Glomerular endothelial cell (primary cell): ENCODE measurements at regions not wholly inside any gene's neighbourhood (a gene's known extent, or its start where the extent isn't known, plus 50 kb on each side); places are given as distances from the start of the nearest gene placed in this dataset.

Experiments used
- DNase-seq: peaks from one replicate; pipeline ENCODE4 v3.0.0-alpha.2; 2011; ENCODE audit warnings: low read depth, low spot score; ENCODE audit errors: extremely low read depth

DNA sequence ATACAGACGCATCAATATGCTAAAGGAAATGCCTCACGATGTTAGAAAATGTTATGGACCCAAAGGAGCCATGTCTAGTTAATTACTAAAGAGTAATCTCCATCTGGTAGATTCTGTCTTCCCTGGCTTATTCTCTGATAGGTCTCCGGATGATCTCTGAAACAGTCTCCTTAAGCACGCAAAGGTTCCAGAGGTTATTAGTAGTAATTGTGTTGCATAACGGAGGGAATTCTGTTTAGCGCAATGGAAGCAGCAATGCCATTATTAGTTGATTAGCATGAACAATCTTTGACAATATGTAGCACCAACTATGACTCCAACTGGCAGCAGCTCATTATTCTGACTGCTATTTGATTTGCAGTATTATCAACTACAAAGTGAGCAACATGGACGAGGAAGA, 952.5 kb upstream of the SEMA6D start:
- DNase-seq: no peak

DNA sequence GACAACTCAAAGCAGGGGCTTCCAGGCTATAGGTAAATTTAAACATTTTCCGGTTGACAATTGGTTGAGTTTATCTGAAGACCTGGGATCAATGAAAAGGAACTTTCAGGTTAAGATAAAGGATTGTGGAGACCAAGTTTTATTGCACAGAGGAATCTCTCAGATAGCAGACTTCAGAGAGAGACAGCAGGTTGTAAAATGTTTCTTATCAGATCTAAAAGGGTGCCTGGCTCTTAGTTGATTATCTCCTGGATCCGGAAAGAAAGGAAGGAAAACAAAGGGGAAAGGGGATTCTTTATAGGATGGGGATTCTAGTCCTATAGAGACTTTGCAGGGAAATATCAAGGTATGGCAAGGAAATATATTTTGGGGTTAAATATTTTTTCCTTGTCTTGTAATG, 951.3 kb upstream of the SEMA6D start:
- no peak for DNase-seq

DNA sequence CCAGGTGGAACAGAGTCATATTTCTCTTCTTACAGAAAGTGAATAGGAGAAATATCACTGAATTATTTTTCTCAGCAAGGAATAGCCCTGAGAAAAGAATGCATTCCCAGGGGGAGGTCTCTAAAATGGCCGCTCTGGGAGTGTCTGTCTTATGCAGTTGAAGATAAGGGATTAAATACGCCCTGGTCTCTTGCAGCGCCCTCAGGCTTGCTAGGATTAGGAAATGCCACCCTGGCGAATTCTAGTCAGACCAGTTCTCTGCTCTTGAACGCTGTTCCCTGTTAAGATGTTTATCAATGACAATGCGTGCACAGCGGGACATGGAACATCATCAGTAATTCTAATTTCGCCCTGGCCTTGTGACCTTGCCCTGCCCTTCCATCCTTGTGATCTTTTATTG, 949.0 kb upstream of the SEMA6D start:
- DNase-seq: no peak

DNA sequence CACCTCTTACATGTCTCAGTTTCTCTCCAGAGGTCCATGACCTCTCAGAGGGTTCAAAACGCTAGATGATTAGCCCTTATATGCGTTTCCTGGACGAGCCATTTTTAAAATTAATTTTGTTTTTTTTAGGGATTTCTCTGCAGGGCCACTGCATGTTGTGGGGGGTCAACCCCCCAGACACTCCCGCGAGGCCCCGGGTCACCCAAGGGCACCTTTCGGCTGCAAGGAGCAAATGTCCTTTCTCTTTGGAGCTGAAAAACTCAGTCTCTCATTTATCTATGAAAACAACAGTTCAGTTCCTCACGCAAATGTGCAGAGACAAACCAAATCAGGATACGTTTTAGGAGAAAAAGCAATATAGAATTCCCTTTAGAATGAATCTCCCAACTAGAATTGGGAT, 944.3 kb upstream of the SEMA6D start:
- no peak for DNase-seq

DNA sequence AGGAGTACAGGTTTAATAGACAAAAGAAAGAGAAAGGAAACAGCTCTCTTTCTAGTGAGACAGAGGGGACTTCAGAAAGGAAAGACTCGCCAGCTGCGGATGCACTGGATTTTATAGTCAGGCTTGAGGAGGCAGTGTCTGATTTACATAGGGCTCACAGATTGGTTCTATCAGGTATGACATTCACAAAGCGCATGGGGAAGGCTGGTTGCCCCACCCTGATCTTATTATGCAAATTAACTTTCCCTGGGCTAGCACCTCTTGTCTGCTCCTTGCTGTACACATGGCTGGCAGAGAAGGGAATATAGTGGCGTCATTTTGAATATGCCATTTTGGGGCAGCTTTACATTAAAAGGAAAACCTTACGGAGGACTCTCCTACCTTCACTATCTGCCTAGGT, 938.4 kb upstream of the SEMA6D start:
- no peak for DNase-seq

DNA sequence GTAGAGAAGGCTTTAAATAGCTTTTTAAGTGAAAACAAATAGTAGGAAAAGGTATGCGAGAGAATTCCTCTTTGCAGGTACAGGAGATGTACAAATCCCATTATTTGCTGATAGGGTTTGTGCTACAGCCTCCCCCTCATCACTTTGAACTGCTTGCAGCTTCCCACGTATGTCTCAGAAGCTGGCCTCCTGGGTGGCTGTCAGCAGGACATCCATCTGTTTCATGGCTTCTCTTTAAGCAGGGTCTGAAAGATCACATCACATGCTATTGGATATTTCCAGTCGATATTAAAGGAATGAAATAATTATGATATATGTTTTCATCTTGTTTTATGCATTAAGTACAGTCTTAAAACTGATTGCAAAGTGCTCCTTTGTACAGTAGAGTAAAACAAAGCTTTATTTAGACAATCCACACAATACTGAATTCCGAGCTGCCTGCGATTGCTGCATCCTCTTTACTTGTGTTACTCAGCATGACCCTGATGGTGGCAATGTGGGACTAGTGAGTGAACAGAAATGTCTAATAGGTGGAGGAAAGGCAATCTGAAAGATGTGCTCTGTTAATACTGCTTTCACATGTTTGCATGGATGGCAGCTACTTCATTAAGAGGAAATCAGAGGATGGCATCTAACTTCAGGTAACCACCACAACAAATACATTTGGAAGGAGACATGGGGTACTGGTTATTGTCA, 930.6 kb upstream of the SEMA6D start:
- no peak for DNase-seq

DNA sequence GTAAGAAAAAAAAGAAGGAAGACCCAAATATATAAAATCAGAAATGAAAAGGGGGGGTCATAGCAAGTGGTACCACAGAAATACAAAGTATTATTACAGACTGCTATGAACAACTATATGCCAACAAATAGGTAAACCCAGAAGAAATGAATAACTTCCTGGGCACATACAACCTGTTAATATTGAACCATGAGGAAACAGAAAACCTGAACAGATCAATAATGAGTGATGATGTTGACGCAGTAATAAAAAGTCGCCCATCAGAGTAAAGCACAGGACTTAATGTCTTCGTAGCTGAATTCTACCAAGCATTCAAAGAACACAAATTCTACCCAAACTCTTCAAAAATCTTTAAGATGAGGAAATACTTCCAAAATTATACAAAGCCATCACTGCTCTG, 921.6 kb upstream of the SEMA6D start:
- no peak for DNase-seq

DNA sequence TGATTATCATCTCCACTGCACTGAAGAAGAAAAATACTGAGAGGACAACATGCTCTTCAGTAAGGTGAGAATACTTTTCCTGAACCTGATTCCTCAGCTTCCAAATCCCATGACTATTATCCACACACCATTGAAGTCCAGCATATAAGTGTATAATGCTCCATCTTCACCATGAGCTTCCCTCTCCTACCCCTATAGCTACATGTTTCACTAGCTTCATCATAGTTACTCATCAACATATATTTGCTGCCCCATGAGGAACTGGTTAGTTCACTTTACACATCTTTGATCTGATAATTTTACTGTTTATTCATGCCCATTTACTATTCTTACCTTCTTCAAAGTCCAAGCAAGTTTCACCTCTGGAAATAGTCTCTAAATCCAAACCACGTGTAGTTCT, 908.5 kb upstream of the SEMA6D start:
- no peak for DNase-seq

DNA sequence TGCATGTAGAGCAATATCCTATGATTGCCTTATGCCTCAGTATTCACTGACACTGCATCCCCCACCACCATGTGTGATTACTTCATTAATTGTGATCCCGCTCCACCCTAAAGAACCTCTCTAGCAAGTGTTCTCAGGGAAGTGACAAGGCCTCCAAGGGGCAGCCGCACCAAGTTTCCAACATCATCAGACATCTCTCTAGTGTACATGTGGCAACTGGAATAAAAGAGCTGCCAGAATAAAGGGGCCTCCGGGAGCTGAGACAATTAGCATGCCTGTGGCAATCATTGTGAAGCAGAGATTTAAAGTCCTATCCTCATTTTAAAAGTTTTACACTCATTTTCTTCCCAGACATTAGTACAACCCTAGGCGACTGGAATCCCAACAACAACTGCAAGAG, 902.1 kb upstream of the SEMA6D start:
- no peak for DNase-seq

DNA sequence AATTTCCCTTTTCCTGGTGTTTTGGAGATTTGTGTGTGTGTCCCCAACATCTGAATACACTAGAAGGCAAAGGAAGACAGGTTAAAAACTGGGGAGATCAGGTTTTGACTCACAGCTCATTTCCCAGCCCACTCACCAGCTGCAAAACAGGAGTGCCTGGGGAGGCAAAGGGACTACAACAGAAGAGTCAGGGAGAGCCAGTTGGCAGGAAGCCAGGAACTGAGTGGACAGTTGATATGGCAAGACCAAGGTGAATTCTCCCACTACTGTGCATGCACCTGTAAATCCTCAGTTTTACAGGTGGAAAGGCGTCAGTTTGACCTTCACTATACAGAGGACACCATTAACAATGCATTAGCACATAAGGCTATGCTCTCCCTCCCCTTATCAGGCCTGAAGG, 901.5 kb upstream of the SEMA6D start:
- no peak for DNase-seq

DNA sequence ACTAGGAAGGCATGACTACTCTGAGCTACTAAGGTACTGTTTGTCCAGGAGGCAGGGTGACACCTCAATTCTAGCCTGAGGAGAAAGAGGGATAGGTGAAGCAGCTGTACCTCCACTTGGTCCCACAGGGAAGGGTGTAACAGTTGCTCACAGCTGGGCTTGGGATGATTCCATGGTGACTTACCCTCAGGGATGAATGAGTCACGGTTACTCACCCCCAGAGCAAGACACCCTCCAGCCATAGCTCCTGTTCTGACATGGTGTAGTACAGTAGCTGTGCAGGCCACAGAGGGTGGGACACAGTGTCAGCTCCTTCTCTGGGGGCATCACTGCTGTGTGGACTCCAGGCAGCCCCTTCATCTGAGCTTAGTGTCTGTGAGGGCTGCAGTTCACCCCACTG, 868.6 kb upstream of the SEMA6D start:
- DNase-seq: no peak

DNA sequence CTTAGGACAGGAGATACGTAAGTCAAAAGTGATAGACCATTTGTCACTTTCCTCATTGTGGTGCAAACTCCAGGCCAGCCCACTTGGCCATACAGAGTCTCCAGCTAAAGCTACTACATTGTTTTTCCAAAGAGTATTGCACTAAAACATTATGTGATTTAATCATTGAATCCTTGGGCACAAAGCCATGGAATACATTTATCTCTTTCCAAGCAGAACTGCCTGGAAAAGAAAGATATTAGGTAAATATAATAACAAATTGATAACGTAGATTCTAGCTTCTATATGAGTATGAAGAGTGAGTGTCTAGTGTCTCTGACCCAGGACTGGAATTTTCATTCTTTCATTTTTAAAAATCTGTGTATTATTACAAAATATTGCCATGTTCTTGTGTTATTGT, 863.7 kb upstream of the SEMA6D start:
- DNase-seq: no peak

DNA sequence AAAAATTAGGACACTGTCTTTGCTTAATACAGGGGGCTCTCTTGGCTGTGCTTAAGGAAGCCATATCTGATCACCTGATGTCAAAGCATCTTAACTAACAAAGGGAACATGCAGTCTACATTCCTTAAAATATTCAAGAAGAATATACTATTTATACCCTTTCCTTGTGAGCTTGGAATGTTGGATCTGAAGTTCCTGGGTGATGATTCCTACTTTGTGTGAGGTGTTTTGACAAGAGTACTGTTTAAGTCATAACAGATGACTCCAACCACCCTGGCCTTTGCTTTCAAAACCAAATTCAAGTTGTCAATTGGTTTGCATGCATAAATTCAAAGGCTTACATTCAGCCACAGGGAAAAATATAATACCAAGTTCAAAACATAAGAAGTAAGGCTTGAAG, 862.7 kb upstream of the SEMA6D start:
- no peak for DNase-seq

DNA sequence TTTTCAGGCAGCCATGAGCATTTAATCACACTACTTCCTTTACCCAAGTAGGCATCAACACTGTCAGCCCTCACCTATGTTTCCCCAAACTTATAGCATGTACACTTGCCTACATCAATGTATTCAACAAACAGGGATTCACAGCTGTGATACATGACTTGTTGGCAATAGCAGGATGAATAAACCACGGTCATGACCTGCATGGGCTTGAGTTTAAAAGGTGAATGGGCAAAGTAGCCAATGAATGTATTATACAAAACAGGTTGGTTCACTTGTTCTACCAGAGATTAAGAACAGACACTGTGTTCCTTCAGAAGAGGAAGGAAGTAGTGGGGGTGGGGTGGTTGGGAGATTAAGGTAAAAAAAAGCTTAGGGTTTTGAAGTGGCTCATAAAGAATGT, 861.9 kb upstream of the SEMA6D start:
- DNase-seq: no peak

DNA sequence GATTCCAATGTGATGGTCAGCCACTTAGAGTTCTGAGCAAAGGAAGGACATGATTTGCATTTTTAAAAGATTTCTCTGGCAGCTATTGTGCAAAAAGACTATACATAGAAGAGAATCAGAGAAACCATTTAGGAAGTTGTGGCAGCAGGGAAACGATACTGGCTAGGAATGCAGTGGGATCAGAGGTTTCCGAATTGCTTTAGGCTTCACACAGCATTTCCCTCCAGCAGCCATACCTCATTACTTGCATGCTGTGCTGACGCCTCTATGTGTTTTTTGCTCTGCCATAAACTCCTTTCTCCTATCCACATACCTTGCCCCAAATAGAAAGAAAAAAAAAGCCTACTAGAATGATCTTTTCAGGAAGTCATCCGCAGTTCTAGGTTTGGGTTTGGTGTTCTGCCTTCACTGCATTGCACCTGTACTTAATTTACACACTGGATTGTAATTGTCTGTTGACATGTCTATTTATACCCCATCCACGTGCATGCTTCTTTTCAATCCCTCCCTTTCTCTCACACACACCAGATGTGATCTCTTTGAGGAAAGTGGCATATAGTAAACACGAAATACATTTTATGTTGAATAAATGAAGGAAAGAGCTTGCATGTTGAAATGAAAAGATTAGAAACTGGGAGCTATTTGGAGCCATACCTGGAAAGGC, 860.3 kb upstream of the SEMA6D start:
- no peak for DNase-seq

DNA sequence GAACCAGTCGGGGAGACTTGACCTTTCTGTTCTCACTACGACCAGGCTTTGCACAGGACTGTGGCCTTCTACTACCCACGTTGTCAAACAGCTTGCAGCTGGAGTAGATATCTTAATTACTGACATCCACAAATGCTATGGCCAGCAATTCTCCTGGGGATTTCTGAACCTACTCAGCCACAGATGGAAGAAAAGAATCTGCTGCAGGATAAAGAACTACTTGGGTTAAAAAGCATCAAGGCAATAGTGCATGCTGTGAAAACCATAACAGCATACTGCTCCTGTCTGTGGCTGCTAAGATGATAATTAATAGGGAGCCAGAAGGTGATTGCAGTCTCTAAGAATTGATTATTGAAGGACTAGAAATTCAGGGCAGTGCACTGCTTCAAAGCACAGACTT, 859.2 kb upstream of the SEMA6D start:
- DNase-seq: no peak

DNA sequence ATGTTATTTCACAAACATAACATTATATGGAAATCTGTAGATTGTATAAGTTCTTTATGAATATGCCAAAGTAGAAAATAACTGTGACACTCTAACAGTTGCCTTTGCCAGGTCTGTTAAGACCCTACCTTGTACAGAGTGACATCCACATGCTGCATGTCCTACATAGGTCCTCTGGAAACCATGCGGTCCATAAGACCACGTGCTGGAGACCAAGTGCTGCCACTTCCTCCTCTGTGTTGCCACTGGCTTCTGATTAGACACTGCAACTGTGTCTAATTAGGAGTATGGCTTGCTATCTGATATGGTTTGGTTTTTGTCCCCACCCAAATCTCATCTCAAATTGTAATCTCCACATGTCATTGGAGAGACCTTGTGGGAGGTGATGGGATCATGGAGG, 855.5 kb upstream of the SEMA6D start:
- no peak for DNase-seq

DNA sequence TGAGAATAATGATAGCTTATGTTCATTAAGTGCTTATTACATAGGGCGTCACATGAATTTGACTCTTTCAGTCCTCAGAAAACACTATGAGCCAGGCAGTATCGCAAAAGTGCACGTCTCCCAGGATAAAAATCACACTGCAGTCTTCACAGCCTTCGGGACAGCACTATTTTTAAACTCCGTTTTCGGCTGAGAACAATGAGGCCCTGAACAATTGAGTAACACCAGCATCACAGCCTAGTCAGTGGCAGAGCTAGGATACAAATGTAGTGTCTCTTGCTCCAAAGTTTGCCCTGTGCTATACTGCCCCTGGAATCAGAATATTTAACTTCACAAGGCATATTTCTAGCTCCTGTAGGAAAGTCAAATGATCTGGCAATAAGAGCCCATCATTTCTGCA, 852.1 kb upstream of the SEMA6D start:
- DNase-seq: no peak

DNA sequence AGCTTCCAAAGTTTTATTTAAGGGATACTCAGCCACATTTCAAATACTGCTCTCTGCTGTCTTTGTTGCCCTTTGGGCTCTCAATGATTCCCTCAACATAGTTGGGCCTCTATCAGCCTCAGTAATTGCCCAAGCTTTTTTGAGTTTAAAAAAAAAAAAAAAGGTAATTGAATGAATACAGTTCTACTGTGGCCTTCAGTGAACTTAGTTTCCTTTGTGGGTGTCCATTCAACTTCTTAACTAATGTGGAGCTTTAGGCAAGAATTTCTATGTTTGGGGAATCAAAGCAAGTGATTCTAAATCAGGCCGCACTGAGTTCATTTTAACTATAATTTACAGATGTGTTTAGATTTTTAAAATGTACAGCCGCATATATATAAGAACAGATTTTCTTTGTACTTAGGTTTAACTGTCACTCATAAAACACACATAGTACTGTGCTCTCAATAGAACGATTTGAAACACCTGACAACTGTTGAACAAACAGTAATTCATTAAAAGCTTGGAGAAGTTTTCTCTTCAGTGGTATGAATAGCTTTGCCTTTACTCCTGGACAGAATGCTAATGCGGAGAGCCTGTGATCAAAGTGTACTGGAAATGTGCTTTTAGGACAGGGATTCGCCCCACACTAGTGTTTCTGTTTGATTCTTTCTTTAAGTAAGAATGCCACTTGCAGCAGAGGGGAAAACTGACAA, 844.9 kb upstream of the SEMA6D start:
- no peak for DNase-seq

DNA sequence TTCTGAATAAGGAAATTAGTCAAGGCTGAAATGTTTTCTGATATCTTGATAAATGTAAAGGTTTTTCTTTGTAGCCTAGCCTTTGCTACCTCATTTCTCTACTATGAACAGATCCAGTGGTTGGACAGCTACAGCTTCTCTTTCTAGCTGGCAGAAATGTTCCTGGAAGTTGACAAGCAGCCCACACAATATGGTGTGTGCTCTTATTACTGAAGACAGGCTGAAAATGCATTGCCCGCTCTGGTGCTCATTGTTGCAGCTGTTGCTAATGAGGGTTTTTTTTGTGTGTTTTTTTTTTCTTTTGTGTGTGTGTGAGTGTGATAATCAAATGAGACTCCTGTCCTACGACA, 844.3 kb upstream of the SEMA6D start:
- no peak for DNase-seq

DNA sequence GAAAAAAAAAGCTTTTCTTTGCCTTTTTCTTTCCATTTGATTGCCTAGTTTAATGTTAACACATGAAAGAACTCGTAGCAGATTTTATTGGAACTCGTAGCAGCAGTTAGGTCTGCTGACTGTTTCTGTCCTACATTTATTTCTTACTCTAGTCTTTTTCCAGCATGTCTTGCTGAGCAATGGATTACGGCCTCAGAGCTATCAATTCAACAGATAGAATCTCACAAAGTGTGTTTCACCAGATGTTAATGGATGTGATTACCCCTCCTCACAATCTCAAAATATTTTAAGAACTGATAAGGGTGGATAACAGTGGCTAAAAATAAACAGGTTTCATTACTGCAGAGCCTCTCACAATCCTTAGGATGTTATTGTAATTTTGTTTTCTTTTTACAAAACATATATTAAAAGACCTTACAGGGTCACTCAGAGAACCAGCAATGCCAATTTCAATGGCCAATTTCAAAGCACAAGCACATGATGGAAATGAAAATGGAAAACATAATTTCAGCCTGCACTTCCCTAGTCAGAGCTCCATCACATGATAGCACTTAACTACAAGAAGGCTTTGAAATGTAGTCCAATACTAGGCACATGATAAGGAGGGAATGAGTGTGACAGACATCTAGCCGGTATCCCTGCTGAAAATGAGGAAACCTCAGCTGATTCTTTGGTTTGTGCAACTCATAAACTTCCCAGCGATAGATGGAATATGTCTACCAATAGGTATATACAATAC, 838.1 kb upstream of the SEMA6D start:
- no peak for DNase-seq

DNA sequence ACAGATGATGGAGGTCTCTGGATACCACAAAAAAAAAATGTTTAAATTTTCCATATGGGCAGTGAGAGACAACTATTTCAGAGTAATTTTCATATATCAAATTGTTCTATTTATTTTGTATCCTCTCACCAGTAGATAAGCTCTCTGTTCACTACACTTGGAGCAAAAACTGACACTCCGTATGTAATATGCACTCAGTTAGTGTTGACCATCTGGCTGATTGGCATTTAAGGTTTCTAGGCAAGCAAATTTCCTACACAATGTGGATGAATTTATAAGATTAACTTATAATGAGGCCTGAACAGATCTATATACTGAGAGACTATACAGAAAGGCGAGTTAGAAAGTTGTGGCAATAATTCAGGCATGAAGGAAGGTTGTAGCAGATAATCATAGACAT, 836.5 kb upstream of the SEMA6D start:
- no peak for DNase-seq
